Astrocyte (in vitro differentiated cells and primary cell): ENCODE measurements at regions not wholly inside any gene's neighbourhood (a gene's known extent, or its start where the extent isn't known, plus 50 kb on each side); places are given as distances from the start of the nearest gene placed in this dataset.
"Not testable (repeated sequence)": the region's sequence is repeated elsewhere in the genome, so short reads cannot be mapped to it uniquely, and the experiment has no call there.

ENCODE experiments used
- CTCF ChIP-seq: IDR thresholded peaks from 2 replicates; pipeline ENCODE4 v1.5.1; 2011; ENCODE audit warnings: low read depth, mild to moderate bottlenecking, inconsistent platforms, low read length, moderate library complexity; ENCODE audit not compliant: insufficient read depth
- EZH2 ChIP-seq: IDR thresholded peaks from 2 replicates; pipeline ENCODE4 v1.6.1; 2012; ENCODE audit warnings: mild to moderate bottlenecking, low read length, inconsistent platforms; ENCODE audit not compliant: insufficient read depth

GRCh38 chr9:67418496-67419079, 426.2 kb upstream of the SPATA31A3 start:
- TF ChIP-seq CTCF, EZH2: not testable (repeated sequence)
